Body of pancreas (tissue), 4 donors: ENCODE measurements at regions not wholly inside any gene's neighbourhood (a gene's known extent, or its start where the extent isn't known, plus 50 kb on each side); places are given as distances from the start of the nearest gene placed in this dataset.

Experiments used
- POLR2A ChIP-seq, 3 donors: fragments of 450-650 bp; IDR thresholded peaks; one replicate each; pipeline ENCODE4 v1.6.1; 2016; ENCODE audit warnings: antibody characterized with exemption in 3 of 3, mild to moderate bottlenecking in 2 of 3
- TF ChIP-seq, protein P1 (sequence below), 7 experiments: fragments of 450-650 bp in 4 of 7; fragments of 200-600 bp in 3 of 7; sonication (generic) in 3 of 7; IDR thresholded peaks; one replicate each; pipeline ENCODE4 v1.5.1; 2016 to 2019; ENCODE audit warnings: antibody characterized with exemption in 7 of 7

DNA sequence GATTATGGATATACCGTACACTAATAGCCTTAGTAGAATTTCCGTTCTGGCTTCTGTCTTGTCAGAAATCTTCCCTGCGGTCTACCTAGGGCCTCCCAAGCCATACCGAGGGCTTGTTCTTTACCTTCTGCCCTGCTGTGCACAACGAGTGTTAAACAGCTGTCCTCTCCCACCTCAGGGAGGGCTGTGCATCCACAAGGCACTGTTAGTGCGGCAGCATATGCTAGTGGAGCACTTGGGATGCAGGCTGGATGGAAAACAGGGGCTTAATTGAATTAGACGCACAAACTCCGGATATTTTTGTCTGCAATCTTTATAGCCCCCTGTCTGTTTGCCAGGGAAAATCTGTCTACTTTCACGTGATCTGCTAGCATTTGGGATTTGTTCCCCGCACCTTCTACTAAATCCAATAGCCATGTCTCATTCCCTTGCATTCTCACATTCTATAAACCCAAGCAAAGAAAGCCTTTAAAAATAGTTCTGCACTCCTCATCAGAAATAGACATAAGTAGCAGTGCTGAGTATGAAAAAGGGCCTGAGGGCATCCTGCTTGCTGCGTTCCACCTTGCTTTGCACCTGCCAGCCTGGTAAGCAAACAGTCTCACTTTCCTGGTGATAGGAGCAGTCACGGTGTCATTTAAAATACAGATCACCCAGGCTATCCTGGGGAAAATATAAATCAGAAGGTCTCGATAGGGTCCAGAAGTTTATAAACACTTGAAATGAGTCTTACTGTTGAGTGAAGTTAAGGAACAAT, 382.6 kb downstream of the RASEF start:
- TF ChIP-seq, protein P1, sequence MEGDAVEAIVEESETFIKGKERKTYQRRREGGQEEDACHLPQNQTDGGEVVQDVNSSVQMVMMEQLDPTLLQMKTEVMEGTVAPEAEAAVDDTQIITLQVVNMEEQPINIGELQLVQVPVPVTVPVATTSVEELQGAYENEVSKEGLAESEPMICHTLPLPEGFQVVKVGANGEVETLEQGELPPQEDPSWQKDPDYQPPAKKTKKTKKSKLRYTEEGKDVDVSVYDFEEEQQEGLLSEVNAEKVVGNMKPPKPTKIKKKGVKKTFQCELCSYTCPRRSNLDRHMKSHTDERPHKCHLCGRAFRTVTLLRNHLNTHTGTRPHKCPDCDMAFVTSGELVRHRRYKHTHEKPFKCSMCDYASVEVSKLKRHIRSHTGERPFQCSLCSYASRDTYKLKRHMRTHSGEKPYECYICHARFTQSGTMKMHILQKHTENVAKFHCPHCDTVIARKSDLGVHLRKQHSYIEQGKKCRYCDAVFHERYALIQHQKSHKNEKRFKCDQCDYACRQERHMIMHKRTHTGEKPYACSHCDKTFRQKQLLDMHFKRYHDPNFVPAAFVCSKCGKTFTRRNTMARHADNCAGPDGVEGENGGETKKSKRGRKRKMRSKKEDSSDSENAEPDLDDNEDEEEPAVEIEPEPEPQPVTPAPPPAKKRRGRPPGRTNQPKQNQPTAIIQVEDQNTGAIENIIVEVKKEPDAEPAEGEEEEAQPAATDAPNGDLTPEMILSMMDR (IDR thresholded peaks at IDR 0.05): no peak
- no peak for TF ChIP-seq POLR2A (IDR thresholded peaks at IDR 0.05)
